Astrocyte of the cerebellum (primary cell): ENCODE measurements at regions not wholly inside any gene's neighbourhood (a gene's known extent, or its start where the extent isn't known, plus 50 kb on each side); places are given as distances from the start of the nearest gene placed in this dataset.

Source experiments
- DNase-seq: peaks from one replicate; pipeline ENCODE4 v3.0.0-alpha.2; 2011; ENCODE audit warnings: low read depth
- H3K4me3 ChIP-seq: 2 replicates; pipeline ENCODE4 v1.5.1; 2011; ENCODE audit warnings: mild to moderate bottlenecking, low read depth, low read length, moderate library complexity
- CTCF ChIP-seq: IDR thresholded peaks from 2 replicates; pipeline ENCODE4 v1.5.1; 2012; ENCODE audit warnings: low read length, low read depth, moderate library complexity, mild to moderate bottlenecking; ENCODE audit errors: missing control alignments
- in situ Hi-C: cut with HindIII; loops from 2 replicates; pipeline ENCODE4 v1.10.0; 2017; ENCODE audit warnings: low sequenced_read_pairs

- TF ChIP-seq CTCF: no peak
- in situ Hi-C loops: no loop called here
These were observed 568.2 kb upstream of the CDH18 start for GRCh38 chr5:20556115-20556763.

GRCh38 chr5:20555034-20555433 lies 567.0 kb upstream of the CDH18 start:
- TF ChIP-seq CTCF: no peak
- no peak overlapping the region for H3K4me3 ChIP-seq
- in situ Hi-C loops: no loop called here
- DNase-seq: no peak

More at GRCh38 chr5:20556115-20556763, 568.2 kb upstream of the CDH18 start:
- no peak overlapping the region for H3K4me3 ChIP-seq
- DNase-seq: peak; percentile 6

GRCh38 chr5:20554001-20554400 lies 566.0 kb upstream of the CDH18 start:
- peak; percentile 41 for DNase-seq
- no peak for TF ChIP-seq CTCF
- no peak overlapping the region for H3K4me3 ChIP-seq
- in situ Hi-C loops: no loop called here

- in situ Hi-C loops: no loop called here
- TF ChIP-seq CTCF: no peak
- no peak overlapping the region for H3K4me3 ChIP-seq
- DNase-seq: no peak
These were observed 550.1 kb upstream of the CDH18 start for GRCh38 chr5:20537911-20538703.

- H3K4me3 ChIP-seq: no peak overlapping the region
- in situ Hi-C loops: no loop called here
- DNase-seq: no peak
- no peak for TF ChIP-seq CTCF
These were observed 548.8 kb upstream of the CDH18 start for GRCh38 chr5:20536813-20537212.

GRCh38 chr5:20536341-20536740 lies 548.3 kb upstream of the CDH18 start:
- DNase-seq: no peak
- no peak overlapping the region for H3K4me3 ChIP-seq
- in situ Hi-C loops: no loop called here
- no peak for TF ChIP-seq CTCF
